Tibial artery (tissue), 4 donors: ENCODE measurements at regions not wholly inside any gene's neighbourhood (a gene's known extent, or its start where the extent isn't known, plus 50 kb on each side); places are given as distances from the start of the nearest gene placed in this dataset.

Experiments
- DNase-seq, 2 donors: peaks; one replicate each; pipeline ENCODE4 v3.0.0-alpha.2; 2019
- H3K27ac ChIP-seq, 2 donors: fragments of 200-600 bp; sonication (generic) in 1 of 2; 1 replicate in 1 of 2; 2 replicates in 1 of 2; pipeline ENCODE4 v1.5.1; 2018 to 2019; ENCODE audit warnings: mild to moderate bottlenecking in 1 of 2
- H3K27me3 ChIP-seq, 2 donors: fragments of 200-600 bp; sonication (generic) in 1 of 2; one replicate each; pipeline versions ENCODE4 v1.5.1 to v1.6.0; 2016 to 2019
- H3K36me3 ChIP-seq, 3 donors: fragments of 200-600 bp; sonication (generic) in 2 of 3; one replicate each; pipeline ENCODE4 v1.5.1; 2016 to 2019; ENCODE audit warnings: mild to moderate bottlenecking in 2 of 3
- H3K4me1 ChIP-seq, 4 donors: fragments of 200-600 bp; sonication (generic) in 2 of 4; 1 replicate in 3 of 4; 2 replicates in 1 of 4; pipeline ENCODE4 v1.5.1; 2016 to 2019
- H3K4me3 ChIP-seq, 2 donors: fragments of 200-600 bp; sonication (generic) in 1 of 2; 1 replicate in 1 of 2; 2 replicates in 1 of 2; pipeline ENCODE4 v1.5.1; 2018 to 2019; ENCODE audit warnings: mild to moderate bottlenecking in 2 of 2
- H3K9me3 ChIP-seq, 3 donors: fragments of 200-600 bp; sonication (generic) in 1 of 3; one replicate each; pipeline ENCODE4 v1.5.1; 2016 to 2019
- intact Hi-C: fragments of 100-400 bp; cut with DNase I; formaldehyde crosslinking; loops from one replicate; pipeline ENCODE4 v1.15.0; 2023; ENCODE audit warnings: low total_unique reads
- TF ChIP-seq, protein P1 (sequence below), 2 experiments: fragments of 200-600 bp in 1 of 2; fragments of 450-650 bp in 1 of 2; IDR thresholded peaks; one replicate each; pipeline ENCODE4 v1.5.1; 2017 to 2019; ENCODE audit warnings: antibody characterized with exemption in 2 of 2, mild to moderate bottlenecking in 1 of 2, moderate library complexity in 1 of 2

DNA sequence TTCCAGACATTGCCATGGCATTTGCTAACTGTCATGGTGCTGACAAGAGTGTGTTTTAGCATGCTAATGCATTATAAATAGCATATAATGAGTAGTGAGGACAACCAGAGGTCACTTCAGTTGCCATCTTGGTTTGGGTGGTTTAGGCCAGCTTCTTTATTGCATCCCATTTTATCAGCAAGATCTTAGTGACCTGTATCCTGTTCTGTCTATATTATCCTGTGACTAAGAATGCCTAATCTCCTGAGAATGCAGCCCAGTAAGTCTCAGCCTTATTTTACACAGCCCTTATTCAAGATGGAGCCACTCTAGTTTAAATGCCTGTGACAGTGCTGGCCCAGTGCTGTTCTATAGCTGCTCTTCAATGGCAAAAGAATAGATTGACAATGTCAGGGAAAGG is 781.0 kb upstream of the ADGRB3 start:
- no peak for DNase-seq
- H3K4me1 ChIP-seq, result no peaks in the 10 kb centered on the region
- H3K4me3 ChIP-seq, result no peak overlapping the region
- no peaks in the 10 kb centered on the region for H3K9me3 ChIP-seq
- intact Hi-C loops, result no loop called here
- no peaks in the 10 kb centered on the region for H3K27me3 ChIP-seq
- H3K27ac ChIP-seq, result no peak overlapping the region
- H3K36me3 ChIP-seq, result no peaks in the 10 kb centered on the region
- TF ChIP-seq, protein P1, sequence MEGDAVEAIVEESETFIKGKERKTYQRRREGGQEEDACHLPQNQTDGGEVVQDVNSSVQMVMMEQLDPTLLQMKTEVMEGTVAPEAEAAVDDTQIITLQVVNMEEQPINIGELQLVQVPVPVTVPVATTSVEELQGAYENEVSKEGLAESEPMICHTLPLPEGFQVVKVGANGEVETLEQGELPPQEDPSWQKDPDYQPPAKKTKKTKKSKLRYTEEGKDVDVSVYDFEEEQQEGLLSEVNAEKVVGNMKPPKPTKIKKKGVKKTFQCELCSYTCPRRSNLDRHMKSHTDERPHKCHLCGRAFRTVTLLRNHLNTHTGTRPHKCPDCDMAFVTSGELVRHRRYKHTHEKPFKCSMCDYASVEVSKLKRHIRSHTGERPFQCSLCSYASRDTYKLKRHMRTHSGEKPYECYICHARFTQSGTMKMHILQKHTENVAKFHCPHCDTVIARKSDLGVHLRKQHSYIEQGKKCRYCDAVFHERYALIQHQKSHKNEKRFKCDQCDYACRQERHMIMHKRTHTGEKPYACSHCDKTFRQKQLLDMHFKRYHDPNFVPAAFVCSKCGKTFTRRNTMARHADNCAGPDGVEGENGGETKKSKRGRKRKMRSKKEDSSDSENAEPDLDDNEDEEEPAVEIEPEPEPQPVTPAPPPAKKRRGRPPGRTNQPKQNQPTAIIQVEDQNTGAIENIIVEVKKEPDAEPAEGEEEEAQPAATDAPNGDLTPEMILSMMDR (IDR thresholded peaks at IDR 0.05), result no peak

DNA sequence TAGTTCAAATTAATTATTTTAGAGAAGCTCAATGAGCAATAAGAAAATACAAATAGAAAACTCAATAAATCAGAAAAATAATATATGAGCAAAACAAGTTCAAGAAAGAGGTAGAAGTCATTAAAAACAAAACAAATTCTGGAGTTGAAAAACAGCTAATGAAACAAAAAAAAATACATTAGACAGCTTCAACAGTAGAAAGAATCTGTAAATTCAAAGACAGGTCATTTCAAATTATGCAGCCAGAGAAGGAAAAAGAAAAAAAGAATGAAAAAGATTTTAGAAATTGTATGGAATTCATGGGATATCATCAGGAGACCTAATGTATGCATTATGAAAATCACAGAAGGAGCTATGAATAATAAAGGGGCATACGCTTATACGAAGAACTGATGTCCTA is 795.3 kb upstream of the ADGRB3 start:
- no peak for DNase-seq
- no peaks in the 10 kb centered on the region for H3K36me3 ChIP-seq
- H3K4me1 ChIP-seq, result no peaks in the 10 kb centered on the region
- no peaks in the 10 kb centered on the region for H3K27me3 ChIP-seq
- no peak overlapping the region for H3K27ac ChIP-seq
- peaks cover 0 to 14% (median 7%) of the 10 kb centered on the region in 3 donors for H3K9me3 ChIP-seq
- intact Hi-C loops, result loop anchor here (10.0 kb wide), 1 partner anchor 1875 kb away; no protein-coding TSS in a partner anchor
- TF ChIP-seq, protein P1 (IDR thresholded peaks at IDR 0.05), result no peak
- no peak overlapping the region for H3K4me3 ChIP-seq

- TF ChIP-seq, protein P1 (IDR thresholded peaks at IDR 0.05), result no peak
- intact Hi-C loops, result no loop called here
- Histone ChIP-seq H3K9me3 (peaks cover 0 to 4% (median 0%) of the 10 kb centered on the region in 3 donors), H3K27me3 (no peaks in the 10 kb centered on the region), H3K27ac (no peak overlapping the region), H3K4me1 (no peaks in the 10 kb centered on the region), H3K36me3 (no peaks in the 10 kb centered on the region), H3K4me3 (no peak overlapping the region)
- DNase-seq, result no peak
These were observed 809.7 kb upstream of the ADGRB3 start for GRCh38 chr6:67825201-67825895.

- Histone ChIP-seq H3K9me3 (peaks cover 0 to 10% (median 0%) of the 10 kb centered on the region in 3 donors), H3K4me3 (no peak overlapping the region), H3K36me3 (no peaks in the 10 kb centered on the region), H3K27ac (no peak overlapping the region), H3K27me3 (no peaks in the 10 kb centered on the region), H3K4me1 (no peaks in the 10 kb centered on the region)
- DNase-seq, result no peak
- TF ChIP-seq, protein P1 (IDR thresholded peaks at IDR 0.05), result no peak
- intact Hi-C loops, result no loop called here
These were observed 816.8 kb upstream of the ADGRB3 start for GRCh38 chr6:67818322-67818721.

DNA sequence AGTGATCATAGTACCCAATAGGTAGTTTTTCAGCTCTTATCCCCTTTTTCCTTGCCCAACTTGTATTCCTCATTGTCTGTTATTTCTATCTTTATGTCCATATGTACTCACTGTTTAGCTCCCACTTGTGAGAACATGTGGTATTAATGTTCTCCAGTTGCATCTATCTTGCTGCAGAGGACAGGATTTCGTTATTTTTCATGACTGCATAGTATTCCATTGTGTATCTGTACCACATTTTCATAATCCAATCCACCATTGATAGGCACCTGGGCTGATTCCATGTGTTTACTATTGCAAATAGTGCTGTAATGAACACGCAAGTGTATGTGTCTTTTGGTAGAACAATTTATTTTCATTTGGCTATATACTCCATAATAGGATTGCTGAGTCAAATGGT is 819.5 kb upstream of the ADGRB3 start:
- Histone ChIP-seq H3K27ac (no peak overlapping the region), H3K27me3 (no peaks in the 10 kb centered on the region), H3K36me3 (no peaks in the 10 kb centered on the region), H3K4me3 (no peak overlapping the region), H3K4me1 (no peaks in the 10 kb centered on the region), H3K9me3 (peaks cover 0 to 17% (median 5%) of the 10 kb centered on the region in 3 donors)
- TF ChIP-seq, protein P1 (IDR thresholded peaks at IDR 0.05), result no peak
- intact Hi-C loops, result no loop called here
- no peak for DNase-seq
